Naive thymus-derived CD4-positive, alpha-beta T cell (primary cell): ENCODE measurements at regions not wholly inside any gene's neighbourhood (a gene's known extent, or its start where the extent isn't known, plus 50 kb on each side); places are given as distances from the start of the nearest gene placed in this dataset.
"Not testable (repeated sequence)": the region's sequence is repeated elsewhere in the genome, so short reads cannot be mapped to it uniquely, and the experiment has no call there.

Source experiments
- ATAC-seq: fragments of 150-1000 bp; cut with Tn5 transposase; 2 replicates; pipeline ENCODE4 v1.10.0; 2021; ENCODE audit warnings: mild to moderate bottlenecking, moderate library complexity
- CTCF ChIA-PET: fragments of 350-600 bp; sonication (Branson Sonifier 250); formaldehyde crosslinking; loops from one replicate; lab custom pipeline; 2021; ENCODE audit warnings: antibody characterized with exemption; lab: Charles Lee
- POLR2A ChIA-PET: fragments of 350-600 bp; sonication (Branson Sonifier 250); formaldehyde crosslinking; loops from one replicate; lab custom pipeline; 2021; ENCODE audit warnings: antibody characterized with exemption, inconsistent platforms; lab: Charles Lee
- DNase-seq, 9 donors: peaks; one replicate each; pipeline versions ENCODE4 v3.0.0 to v3.0.0-alpha.2; 2020 to 2022; ENCODE audit warnings: mixed read lengths in 1 of 9
- H3K27ac ChIP-seq: one replicate; pipeline ENCODE4 v1.7.0; 2013; ENCODE audit warnings: mild to moderate bottlenecking, low read depth, low read length, moderate library complexity
- H3K27me3 ChIP-seq, 2 donors: one replicate each; pipeline ENCODE4 v1.7.0; 2013; ENCODE audit warnings: low read length in 2 of 2, mild to moderate bottlenecking in 2 of 2, moderate library complexity in 2 of 2; ENCODE audit not compliant: control insufficient read depth in 2 of 2, insufficient read depth in 2 of 2
- H3K36me3 ChIP-seq, 3 experiments: 1 replicate in 2 of 3; 2 replicates in 1 of 3; pipeline ENCODE4 v1.7.0; 2013; ENCODE audit warnings: low read length in 3 of 3, mild to moderate bottlenecking in 3 of 3, moderate library complexity in 1 of 3; ENCODE audit not compliant: insufficient read depth in 3 of 3, control insufficient read depth in 2 of 3
- H3K4me1 ChIP-seq, 2 donors: one replicate each; pipeline ENCODE4 v1.7.0; 2013; ENCODE audit warnings: low read length in 2 of 2, mild to moderate bottlenecking in 2 of 2, moderate library complexity in 1 of 2; ENCODE audit not compliant: control insufficient read depth in 2 of 2, insufficient read depth in 2 of 2
- H3K4me3 ChIP-seq: 2 replicates; pipeline ENCODE4 v1.7.0; 2013; ENCODE audit warnings: mild to moderate bottlenecking, low read length
- H3K9me3 ChIP-seq, 3 experiments: 1 replicate in 2 of 3; 2 replicates in 1 of 3; pipeline ENCODE4 v1.7.0; 2013; ENCODE audit warnings: low read length in 3 of 3; ENCODE audit not compliant: control insufficient read depth in 2 of 3
- H3K27ac Mint-ChIP-seq, 9 donors: one replicate each; pipeline ENCODE4 v1.8.0; 2020 to 2022; ENCODE audit warnings: mixed read lengths in 9 of 9, mild to moderate bottlenecking in 8 of 9, moderate library complexity in 5 of 9, inconsistent platforms in 2 of 9
- H3K27me3 Mint-ChIP-seq, 5 donors: one replicate each; pipeline ENCODE4 v1.8.0; 2021 to 2022; ENCODE audit warnings: mixed read lengths in 5 of 5, mild to moderate bottlenecking in 1 of 5
- H3K36me3 Mint-ChIP-seq, 5 donors: one replicate each; pipeline ENCODE4 v1.8.0; 2020 to 2022; ENCODE audit warnings: mixed read lengths in 5 of 5, mild to moderate bottlenecking in 3 of 5, inconsistent platforms in 1 of 5
- H3K4me1 Mint-ChIP-seq, 7 donors: one replicate each; pipeline ENCODE4 v1.8.0; 2020 to 2022; ENCODE audit warnings: mixed read lengths in 7 of 7, mild to moderate bottlenecking in 3 of 7, inconsistent platforms in 1 of 7
- H3K4me3 Mint-ChIP-seq, 10 donors: one replicate each; pipeline ENCODE4 v1.8.0; 2020 to 2022; ENCODE audit warnings: mild to moderate bottlenecking in 10 of 10, mixed read lengths in 10 of 10, moderate library complexity in 6 of 10, inconsistent platforms in 2 of 10
- H3K9me3 Mint-ChIP-seq, 11 donors: one replicate each; pipeline ENCODE4 v1.8.0; 2020 to 2022; ENCODE audit warnings: mixed read lengths in 11 of 11, mild to moderate bottlenecking in 4 of 11, inconsistent platforms in 1 of 11, moderate library complexity in 1 of 11
- intact Hi-C, 2 donors: fragments of 100-400 bp; cut with micrococcal nuclease; formaldehyde crosslinking; loops; one replicate each; pipeline ENCODE4 v1.15.1; 2023

DNA sequence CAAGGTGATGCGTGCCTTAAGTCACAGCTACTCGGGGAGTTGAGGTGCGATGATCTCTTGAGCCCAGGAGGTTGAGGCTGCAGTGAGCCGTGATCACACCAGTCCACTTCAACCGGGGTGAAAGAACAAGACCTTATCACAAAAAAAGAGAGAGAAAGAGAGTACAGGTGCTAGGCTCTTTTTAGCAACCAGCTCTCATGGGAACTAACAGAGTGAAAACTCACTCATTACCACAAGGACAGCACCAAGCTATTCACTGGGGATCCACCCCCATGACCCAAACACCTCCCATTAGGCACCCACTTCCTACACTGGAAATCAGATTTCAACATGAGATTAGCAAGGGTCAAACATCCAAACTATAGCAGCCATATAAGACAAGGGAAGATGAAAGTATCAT lies 164.2 kb downstream of the NDUFA12 start:
- Histone ChIP-seq H3K36me3 (no peaks in the 10 kb centered on the region), H3K4me1 (no peaks in the 10 kb centered on the region), H3K27me3 (no peaks in the 10 kb centered on the region), H3K9me3 (no peaks in the 10 kb centered on the region), H3K4me3 (no peak overlapping the region), H3K27ac (no peak overlapping the region)
- CTCF ChIA-PET = no interaction called here
- peaks cover 0 to 2% (median 0%) of the 10 kb centered on the region in 11 donors for H3K9me3 Mint-ChIP-seq
- peaks cover 0 to 5% (median 0%) of the 10 kb centered on the region in 5 donors for H3K27me3 Mint-ChIP-seq
- no peak overlapping the region for H3K27ac Mint-ChIP-seq
- H3K4me3 Mint-ChIP-seq = no peak overlapping the region
- POLR2A ChIA-PET = no interaction called here
- intact Hi-C loops = no loop called here
- H3K4me1 Mint-ChIP-seq = no peaks in the 10 kb centered on the region
- no peaks in the 10 kb centered on the region for H3K36me3 Mint-ChIP-seq
- no peak for DNase-seq
- ATAC-seq = no peak

DNA sequence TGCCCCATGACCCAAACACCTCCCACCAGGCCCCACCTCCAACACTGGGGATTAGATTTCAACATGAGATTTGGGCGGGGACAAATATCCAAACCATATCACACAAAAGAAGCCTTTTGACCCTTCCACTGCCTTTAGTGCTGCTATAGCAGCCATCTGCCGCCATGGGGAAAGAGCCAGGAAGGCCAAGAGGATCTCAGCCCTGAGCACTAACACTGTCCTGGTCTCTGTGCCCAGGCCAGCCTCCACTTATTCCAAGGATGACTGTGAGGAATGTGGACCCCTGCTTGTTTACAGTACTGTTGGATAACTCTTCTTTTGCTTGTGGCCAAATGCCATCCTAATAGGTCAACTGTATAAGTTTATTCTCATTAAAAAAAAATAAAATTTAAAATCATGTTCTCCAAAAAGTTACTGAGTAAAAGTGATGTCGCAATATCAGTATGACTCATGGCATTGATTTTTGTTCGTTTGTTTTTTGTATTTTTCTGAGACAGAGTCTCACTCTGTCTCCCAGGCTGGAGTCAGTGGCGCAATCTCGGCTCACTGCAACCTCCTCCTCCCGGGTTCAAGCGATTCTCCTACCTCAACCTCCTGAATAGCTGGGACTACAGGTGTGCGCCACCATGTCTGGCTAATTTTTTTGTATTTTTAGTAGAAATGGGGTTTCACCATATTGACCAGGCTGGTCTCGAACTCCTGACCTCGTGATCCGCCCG lies 166.4 kb downstream of the NDUFA12 start:
- H3K27ac ChIP-seq, CTCF ChIA-PET, H3K4me3 ChIP-seq, H3K27me3 Mint-ChIP-seq, H3K4me3 Mint-ChIP-seq, intact Hi-C loops, DNase-seq, H3K9me3 Mint-ChIP-seq, H3K4me1 Mint-ChIP-seq, H3K27me3 ChIP-seq, POLR2A ChIA-PET, H3K36me3 ChIP-seq, H3K9me3 ChIP-seq, H3K36me3 Mint-ChIP-seq, ATAC-seq, H3K4me1 ChIP-seq, H3K27ac Mint-ChIP-seq: not testable (repeated sequence)

GRCh38 chr12:94834036-94834625 lies 169.4 kb downstream of the NDUFA12 start:
- Histone ChIP-seq H3K4me3 (no peak overlapping the region), H3K9me3 (no peaks in the 10 kb centered on the region), H3K36me3 (no peaks in the 10 kb centered on the region), H3K27ac (no peak overlapping the region), H3K27me3 (no peaks in the 10 kb centered on the region), H3K4me1 (peaks cover 4 to 8% of the 10 kb centered on the region in 2 donors)
- ATAC-seq (no peak), DNase-seq (no peak)
- ChIA-PET POLR2A (no interaction called here), CTCF (no interaction called here)
- Mint-ChIP-seq H3K27me3 (no peaks in the 10 kb centered on the region), H3K9me3 (peaks cover 0 to 4% (median 0%) of the 10 kb centered on the region in 11 donors), H3K4me1 (peaks cover 8 to 22% (median 18%) of the 10 kb centered on the region in 7 donors), H3K36me3 (no peaks in the 10 kb centered on the region), H3K27ac (no peak overlapping the region), H3K4me3 (no peak overlapping the region)
- intact Hi-C loops = no loop called here

GRCh38 chr12:94832780-94833681 lies 170.5 kb downstream of the NDUFA12 start:
- Mint-ChIP-seq H3K27me3 (no peaks in the 10 kb centered on the region), H3K9me3 (peaks cover 0 to 5% (median 0%) of the 10 kb centered on the region in 11 donors), H3K4me1 (peaks cover 8 to 22% (median 18%) of the 10 kb centered on the region in 7 donors), H3K36me3 (peaks cover 0 to under 1% (median 0%) of the 10 kb centered on the region in 5 donors), H3K4me3 (no peak overlapping the region), H3K27ac (no peak overlapping the region)
- Histone ChIP-seq H3K27ac (no peak overlapping the region), H3K36me3 (no peaks in the 10 kb centered on the region), H3K4me3 (no peak overlapping the region), H3K4me1 (peaks cover 4 to 8% of the 10 kb centered on the region in 2 donors), H3K9me3 (no peaks in the 10 kb centered on the region), H3K27me3 (no peaks in the 10 kb centered on the region)
- DNase-seq (no peak), ATAC-seq (no peak)
- ChIA-PET POLR2A (no interaction called here), CTCF (no interaction called here)
- intact Hi-C loops = no loop called here

DNA sequence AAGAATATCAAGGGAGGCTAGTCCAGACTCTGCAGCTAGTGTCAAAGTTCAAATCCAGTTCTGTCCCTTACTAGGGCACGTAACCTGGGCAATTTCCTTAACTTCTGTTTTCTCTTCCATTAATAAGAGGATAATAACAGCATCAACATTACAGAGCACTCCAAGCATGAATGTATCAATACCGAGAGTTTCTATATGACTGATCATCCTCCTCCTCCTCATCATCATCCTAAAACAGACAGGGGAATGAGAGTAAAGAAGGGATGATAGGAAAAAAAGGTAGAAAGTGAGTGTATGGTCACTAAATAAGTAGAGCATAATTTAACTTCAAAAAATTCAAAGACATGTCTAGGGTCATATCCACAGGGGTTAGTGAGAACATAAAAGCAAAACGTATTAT lies 171.4 kb downstream of the NDUFA12 start:
- H3K27me3 Mint-ChIP-seq = no peaks in the 10 kb centered on the region
- intact Hi-C loops = no loop called here
- DNase-seq = no peak
- ChIA-PET CTCF (no interaction called here), POLR2A (no interaction called here)
- Histone ChIP-seq H3K27ac (no peak overlapping the region), H3K36me3 (no peaks in the 10 kb centered on the region), H3K27me3 (no peaks in the 10 kb centered on the region), H3K9me3 (no peaks in the 10 kb centered on the region), H3K4me3 (no peak overlapping the region), H3K4me1 (peaks cover 4 to 8% of the 10 kb centered on the region in 2 donors)
- peaks cover 0 to 4% (median 0%) of the 10 kb centered on the region in 5 donors for H3K36me3 Mint-ChIP-seq
- peaks cover 8 to 22% (median 18%) of the 10 kb centered on the region in 7 donors for H3K4me1 Mint-ChIP-seq
- H3K4me3 Mint-ChIP-seq = no peak overlapping the region
- peak overlapping the region in 1 of 9 donors; percentile 37 for H3K27ac Mint-ChIP-seq
- no peak for ATAC-seq
- peaks cover 0 to 4% (median 0%) of the 10 kb centered on the region in 11 donors for H3K9me3 Mint-ChIP-seq

GRCh38 chr12:94831081-94831751 lies 172.3 kb downstream of the NDUFA12 start:
- Histone ChIP-seq H3K4me1 (peaks cover 4 to 8% of the 10 kb centered on the region in 2 donors), H3K36me3 (no peaks in the 10 kb centered on the region), H3K27ac (no peak overlapping the region), H3K4me3 (no peak overlapping the region), H3K9me3 (no peaks in the 10 kb centered on the region), H3K27me3 (no peaks in the 10 kb centered on the region)
- DNase-seq (peak in 3 of 9 donors; percentile 10 to 20 (median 11)), ATAC-seq (peak; percentile 82)
- H3K9me3 Mint-ChIP-seq = peaks cover 0 to 4% (median 0%) of the 10 kb centered on the region in 11 donors
- intact Hi-C loops = no loop called here
- H3K27ac Mint-ChIP-seq = peak overlapping the region in 8 of 9 donors; percentile 4 to 86 (median 50)
- H3K36me3 Mint-ChIP-seq = peaks cover 0 to 4% (median 0%) of the 10 kb centered on the region in 5 donors
- H3K4me1 Mint-ChIP-seq = peaks cover 8 to 22% (median 18%) of the 10 kb centered on the region in 7 donors
- ChIA-PET CTCF (no interaction called here), POLR2A (interaction anchor here (0.6 to 1.2 kb wide), 2 partner anchors 12 to 237 kb away, joined by 3 read pairs; no protein-coding TSS in a partner anchor)
- H3K4me3 Mint-ChIP-seq = peak overlapping the region in 7 of 10 donors; percentile 2 to 56 (median 28)
- H3K27me3 Mint-ChIP-seq = no peaks in the 10 kb centered on the region
